CD14-positive monocyte (primary cell): ENCODE measurements at regions not wholly inside any gene's neighbourhood (a gene's known extent, or its start where the extent isn't known, plus 50 kb on each side); places are given as distances from the start of the nearest gene placed in this dataset.

Experiments used
- DNase-seq, 3 donors: peaks; one replicate each; pipeline ENCODE4 v3.0.0-alpha.2; 2011 to 2022
- H2AFZ ChIP-seq: 2 replicates; pipeline ENCODE4 v1.6.0; 2012; ENCODE audit warnings: mild to moderate bottlenecking, low read depth, low read length, inconsistent platforms; ENCODE audit not compliant: insufficient read depth, poor library complexity, severe bottlenecking
- H3K27ac ChIP-seq, 2 donors: 1 replicate in 1 of 2; 2 replicates in 1 of 2; pipeline ENCODE4 v1.5.1; 2012 to 2013; ENCODE audit warnings: low read length in 2 of 2, control low read depth in 1 of 2, inconsistent platforms in 1 of 2, low read depth in 1 of 2, mild to moderate bottlenecking in 1 of 2
- H3K27me3 ChIP-seq, 2 donors: one replicate each; pipeline versions ENCODE4 v1.6.0 to v1.6.1; 2011 to 2013; ENCODE audit warnings: low read length in 2 of 2; ENCODE audit not compliant: control insufficient read depth in 2 of 2, insufficient read depth in 2 of 2
- H3K36me3 ChIP-seq, 2 donors: replicated peaks in 1 of 2; 1 replicate in 1 of 2; 2 replicates in 1 of 2; pipeline versions ENCODE4 v1.5.1 to v1.6.1; 2012 to 2013; ENCODE audit warnings: low read length in 2 of 2, control low read depth in 1 of 2, inconsistent platforms in 1 of 2, mild to moderate bottlenecking in 1 of 2; ENCODE audit not compliant: insufficient read depth in 2 of 2, control insufficient read depth in 1 of 2
- H3K4me1 ChIP-seq, 2 donors: 1 replicate in 1 of 2; 2 replicates in 1 of 2; pipeline versions ENCODE4 v1.5.1 to v1.6.1; 2012 to 2013; ENCODE audit warnings: low read length in 2 of 2, control low read depth in 1 of 2, inconsistent platforms in 1 of 2, mild to moderate bottlenecking in 1 of 2, moderate library complexity in 1 of 2; ENCODE audit not compliant: insufficient read depth in 2 of 2, control insufficient read depth in 1 of 2
- H3K4me2 ChIP-seq: replicated peaks from 2 replicates; pipeline ENCODE3; 2012; ENCODE audit warnings: low read length, moderate library complexity, mild to moderate bottlenecking; ENCODE audit not compliant: poor library complexity, severe bottlenecking; ENCODE audit errors: extremely low read depth
- H3K4me3 ChIP-seq, 3 experiments: fragments of 200-600 bp in 1 of 3; sonication (generic) in 1 of 3; replicated peaks in 1 of 3; 1 replicate in 2 of 3; 2 replicates in 1 of 3; pipeline ENCODE4 v1.5.1; 2011 to 2013; ENCODE audit warnings: low read length in 3 of 3, mild to moderate bottlenecking in 3 of 3, control low read depth in 2 of 3, low read depth in 2 of 3, inconsistent platforms in 1 of 3, moderate library complexity in 1 of 3
- H3K79me2 ChIP-seq: 2 replicates; pipeline ENCODE4 v1.6.0; 2012; ENCODE audit warnings: mild to moderate bottlenecking, control low read depth, inconsistent platforms, low read length, moderate library complexity; ENCODE audit not compliant: insufficient read depth
- H3K9ac ChIP-seq: 2 replicates; pipeline ENCODE4 v1.6.0; 2017; ENCODE audit warnings: low read length, mild to moderate bottlenecking; ENCODE audit not compliant: insufficient read depth, poor library complexity, severe bottlenecking
- H3K9me3 ChIP-seq, 2 donors: replicated peaks in 1 of 2; 1 replicate in 1 of 2; 2 replicates in 1 of 2; pipeline versions ENCODE4 v1.5.1 to v1.6.1; 2012 to 2013; ENCODE audit warnings: low read length in 2 of 2, control low read depth in 1 of 2; ENCODE audit not compliant: control insufficient read depth in 1 of 2, insufficient read depth in 1 of 2
- H4K20me1 ChIP-seq: 2 replicates; pipeline ENCODE4 v1.6.0; 2012; ENCODE audit warnings: mild to moderate bottlenecking, low read length, control low read depth, moderate library complexity; ENCODE audit not compliant: insufficient read depth
- H3K27ac Mint-ChIP-seq, 7 donors: one replicate each; pipeline ENCODE4 v1.8.0; 2020; ENCODE audit warnings: mild to moderate bottlenecking in 7 of 7, mixed read lengths in 7 of 7, moderate library complexity in 6 of 7, inconsistent platforms in 2 of 7
- H3K27me3 Mint-ChIP-seq, 3 donors: one replicate each; pipeline ENCODE4 v1.8.0; 2021 to 2022; ENCODE audit warnings: low read depth in 3 of 3, mild to moderate bottlenecking in 3 of 3, mixed read lengths in 3 of 3, moderate library complexity in 3 of 3, inconsistent platforms in 1 of 3
- H3K36me3 Mint-ChIP-seq, 2 donors: one replicate each; pipeline ENCODE4 v1.8.0; 2020; ENCODE audit warnings: mixed read lengths in 2 of 2, inconsistent platforms in 1 of 2, mild to moderate bottlenecking in 1 of 2
- H3K4me1 Mint-ChIP-seq: one replicate; pipeline ENCODE4 v1.8.0; 2020; ENCODE audit warnings: mild to moderate bottlenecking, mixed read lengths
- H3K4me3 Mint-ChIP-seq, 2 donors: one replicate each; pipeline ENCODE4 v1.8.0; 2020; ENCODE audit warnings: mild to moderate bottlenecking in 2 of 2, mixed read lengths in 2 of 2, moderate library complexity in 1 of 2
- H3K9me3 Mint-ChIP-seq, 7 donors: one replicate each; pipeline ENCODE4 v1.8.0; 2020 to 2022; ENCODE audit warnings: mixed read lengths in 7 of 7, mild to moderate bottlenecking in 6 of 7, moderate library complexity in 6 of 7, inconsistent platforms in 2 of 7
- WGBS: methylation state at CpG from one replicate; pipeline ENCODE4 v1.1.5; 2013; ENCODE audit warnings: missing lambda C conversion rate; ENCODE audit not compliant: insufficient coverage; 5-methylcytosine and 5-hydroxymethylcytosine counted together
- intact Hi-C, 2 donors: fragments of 100-400 bp; cut with micrococcal nuclease; formaldehyde crosslinking; loops; one replicate each; pipeline versions ENCODE4 v1.15.0 to v1.15.1; 2023
- TF ChIP-seq, protein P1 (sequence below): fragments of 200-600 bp; IDR thresholded peaks from one replicate; pipeline ENCODE4 v1.8.0; 2022; ENCODE audit warnings: antibody characterized with exemption, mild to moderate bottlenecking

DNA sequence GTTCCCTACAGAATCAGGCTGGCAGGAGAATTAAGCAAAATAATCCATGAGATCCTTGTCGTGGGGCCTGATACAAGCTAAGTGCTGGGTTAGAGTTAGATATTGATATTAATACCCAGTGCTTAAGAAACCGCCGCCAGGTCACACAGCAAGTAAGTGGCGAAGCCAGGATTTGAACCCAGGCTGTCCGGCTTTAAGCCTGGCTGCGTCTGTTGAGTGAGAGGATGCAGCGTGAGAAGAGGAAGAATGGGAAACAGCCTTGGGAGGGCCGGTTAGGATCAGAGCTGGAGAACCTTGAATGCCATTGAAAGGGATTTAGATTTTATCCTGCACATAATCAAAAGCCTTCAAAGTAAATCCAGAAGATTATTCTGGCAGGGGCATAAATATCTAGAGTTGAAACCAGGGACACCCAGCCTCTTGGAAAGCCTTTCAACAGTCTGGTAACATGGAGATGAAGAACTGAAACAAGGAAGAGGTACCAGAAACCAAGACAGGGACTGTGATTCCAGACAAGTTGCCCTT lies 64.8 kb upstream of the HELT start:
- TF ChIP-seq, protein P1, sequence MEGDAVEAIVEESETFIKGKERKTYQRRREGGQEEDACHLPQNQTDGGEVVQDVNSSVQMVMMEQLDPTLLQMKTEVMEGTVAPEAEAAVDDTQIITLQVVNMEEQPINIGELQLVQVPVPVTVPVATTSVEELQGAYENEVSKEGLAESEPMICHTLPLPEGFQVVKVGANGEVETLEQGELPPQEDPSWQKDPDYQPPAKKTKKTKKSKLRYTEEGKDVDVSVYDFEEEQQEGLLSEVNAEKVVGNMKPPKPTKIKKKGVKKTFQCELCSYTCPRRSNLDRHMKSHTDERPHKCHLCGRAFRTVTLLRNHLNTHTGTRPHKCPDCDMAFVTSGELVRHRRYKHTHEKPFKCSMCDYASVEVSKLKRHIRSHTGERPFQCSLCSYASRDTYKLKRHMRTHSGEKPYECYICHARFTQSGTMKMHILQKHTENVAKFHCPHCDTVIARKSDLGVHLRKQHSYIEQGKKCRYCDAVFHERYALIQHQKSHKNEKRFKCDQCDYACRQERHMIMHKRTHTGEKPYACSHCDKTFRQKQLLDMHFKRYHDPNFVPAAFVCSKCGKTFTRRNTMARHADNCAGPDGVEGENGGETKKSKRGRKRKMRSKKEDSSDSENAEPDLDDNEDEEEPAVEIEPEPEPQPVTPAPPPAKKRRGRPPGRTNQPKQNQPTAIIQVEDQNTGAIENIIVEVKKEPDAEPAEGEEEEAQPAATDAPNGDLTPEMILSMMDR, result no peak
- no peaks in the 10 kb centered on the region for H4K20me1 ChIP-seq
- no peak for DNase-seq
- H2AFZ ChIP-seq, result no peak overlapping the region
- peaks cover 9% of the 10 kb centered on the region for H3K4me1 Mint-ChIP-seq
- no peaks in the 10 kb centered on the region for H3K36me3 ChIP-seq
- H3K9ac ChIP-seq, result no peak overlapping the region
- no peak overlapping the region for H3K4me3 Mint-ChIP-seq
- no peak overlapping the region for H3K4me3 ChIP-seq
- H3K27me3 ChIP-seq, result peaks cover 0 to 2% of the 10 kb centered on the region in 2 donors
- no peak overlapping the region for H3K27ac Mint-ChIP-seq
- no peaks in the 10 kb centered on the region for H3K9me3 ChIP-seq
- H3K27me3 Mint-ChIP-seq, result peaks cover 3 to 19% (median 7%) of the 10 kb centered on the region in 3 donors
- H3K9me3 Mint-ChIP-seq, result peaks cover 0 to 3% (median 0%) of the 10 kb centered on the region in 7 donors
- no peak overlapping the region for H3K27ac ChIP-seq
- no peak overlapping the region for H3K4me2 ChIP-seq
- H3K79me2 ChIP-seq, result no peaks in the 10 kb centered on the region
- intact Hi-C loops, result loop anchor here in 1 of 2 donors (10.0 kb wide), 1 partner anchor 49 kb away; no protein-coding TSS in a partner anchor
- H3K36me3 Mint-ChIP-seq, result no peaks in the 10 kb centered on the region
- peaks cover 0 to 2% of the 10 kb centered on the region in 2 donors for H3K4me1 ChIP-seq
- 93% methylated on average over 6 of the region's 8 CpGs for WGBS

DNA sequence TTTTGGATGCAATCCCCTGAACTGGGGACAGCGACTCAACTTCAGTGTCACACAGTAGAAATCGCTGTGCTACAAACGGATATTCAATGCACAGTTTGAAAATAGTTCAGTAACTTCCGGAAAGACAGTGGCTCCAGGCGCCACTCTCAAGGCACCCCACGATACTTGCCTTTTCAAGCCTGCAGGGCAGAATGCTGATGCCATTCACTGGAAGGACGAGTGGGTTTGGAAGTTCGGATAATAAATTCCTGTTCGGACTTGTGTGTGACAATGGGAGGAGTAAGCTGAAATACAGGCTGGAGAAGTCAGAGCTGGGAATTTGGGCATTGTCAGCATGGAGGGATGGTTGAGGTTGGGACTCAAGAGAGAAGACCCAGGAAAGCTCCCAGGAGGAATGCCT lies 64.3 kb upstream of the HELT start:
- 91% methylated on average over 7 of the region's 9 CpGs for WGBS
- H3K27ac ChIP-seq, result no peak overlapping the region
- intact Hi-C loops, result loop anchor here in 1 of 2 donors (10.0 kb wide), 1 partner anchor 49 kb away; no protein-coding TSS in a partner anchor
- TF ChIP-seq, protein P1, result no peak
- H3K27me3 Mint-ChIP-seq, result peaks cover 3 to 16% (median 4%) of the 10 kb centered on the region in 3 donors
- no peaks in the 10 kb centered on the region for H3K79me2 ChIP-seq
- no peak overlapping the region for H3K4me3 Mint-ChIP-seq
- H3K9ac ChIP-seq, result no peak overlapping the region
- H4K20me1 ChIP-seq, result no peaks in the 10 kb centered on the region
- H3K4me2 ChIP-seq, result no peak overlapping the region
- H3K4me1 ChIP-seq, result peaks cover 5 to 7% of the 10 kb centered on the region in 2 donors
- H3K27ac Mint-ChIP-seq, result no peak overlapping the region
- no peak overlapping the region for H2AFZ ChIP-seq
- peaks cover 0 to 3% (median 0%) of the 10 kb centered on the region in 7 donors for H3K9me3 Mint-ChIP-seq
- H3K27me3 ChIP-seq, result peaks cover 0 to 2% of the 10 kb centered on the region in 2 donors
- no peaks in the 10 kb centered on the region for H3K36me3 ChIP-seq
- no peaks in the 10 kb centered on the region for H3K36me3 Mint-ChIP-seq
- DNase-seq, result no peak
- no peak overlapping the region for H3K4me3 ChIP-seq
- H3K4me1 Mint-ChIP-seq, result peaks cover 12% of the 10 kb centered on the region
- H3K9me3 ChIP-seq, result no peaks in the 10 kb centered on the region
